Keratinocyte (primary cell): ENCODE measurements at regions not wholly inside any gene's neighbourhood (a gene's known extent, or its start where the extent isn't known, plus 50 kb on each side); places are given as distances from the start of the nearest gene placed in this dataset.

Experiments
- DNase-seq: peaks from one replicate; pipeline ENCODE4 v3.0.0-alpha.2; 2011; ENCODE audit warnings: low read depth, missing footprints, low spot score
- FAIRE-seq: peaks from 2 replicates; lab custom pipeline; 2011; peaks lifted over from hg19 to GRCh38; lab: Jason Lieb, UNC
- H2AFZ ChIP-seq: 2 replicates; pipeline ENCODE4 v1.6.0; 2012; ENCODE audit warnings: low read length, control low read depth, inconsistent platforms; ENCODE audit not compliant: control insufficient read depth
- H3K27ac ChIP-seq: 2 replicates; pipeline ENCODE4 v1.5.1; 2011; ENCODE audit warnings: low read length; ENCODE audit not compliant: control insufficient read depth, insufficient read depth
- H3K27me3 ChIP-seq: 3 replicates; pipeline ENCODE4 v1.6.0; 2011; ENCODE audit warnings: low read length; ENCODE audit not compliant: control insufficient read depth, insufficient read depth; ENCODE audit errors: extremely low read depth
- H3K36me3 ChIP-seq, 2 experiments: 2 replicates in 1 of 2; 3 replicates in 1 of 2; pipeline ENCODE4 v1.5.1; 2011; ENCODE audit warnings: low read length in 2 of 2, mild to moderate bottlenecking in 1 of 2; ENCODE audit not compliant: control insufficient read depth in 2 of 2, insufficient read depth in 2 of 2; ENCODE audit errors: extremely low read depth in 1 of 2
- H3K4me1 ChIP-seq: 3 replicates; pipeline ENCODE4 v1.5.1; 2011; ENCODE audit warnings: low read length; ENCODE audit not compliant: control insufficient read depth, insufficient read depth; ENCODE audit errors: extremely low read depth
- H3K4me2 ChIP-seq: 3 replicates; pipeline ENCODE4 v1.6.0; 2011; ENCODE audit warnings: low read depth, low read length; ENCODE audit not compliant: control insufficient read depth, insufficient read depth; ENCODE audit errors: extremely low read depth
- H3K4me3 ChIP-seq, 3 experiments: fragments of 200-600 bp in 1 of 3; sonication (generic) in 1 of 3; 2 replicates in 2 of 3; 3 replicates in 1 of 3; pipeline ENCODE4 v1.5.1; 2011 to 2016; ENCODE audit warnings: low read length in 3 of 3, mild to moderate bottlenecking in 3 of 3, control low read depth in 2 of 3, inconsistent platforms in 1 of 3, low read depth in 1 of 3, mixed read lengths in 1 of 3, mixed run types in 1 of 3, moderate library complexity in 1 of 3; ENCODE audit not compliant: control insufficient read depth in 2 of 3, insufficient read depth in 2 of 3; ENCODE audit errors: extremely low read depth in 1 of 3
- H3K79me2 ChIP-seq: 2 replicates; pipeline ENCODE4 v1.6.0; 2012; ENCODE audit warnings: low read length; ENCODE audit not compliant: control insufficient read depth, insufficient read depth
- H3K9ac ChIP-seq: 3 replicates; pipeline ENCODE4 v1.6.0; 2011; ENCODE audit warnings: low read length; ENCODE audit not compliant: control insufficient read depth, insufficient read depth; ENCODE audit errors: extremely low read depth
- H3K9me1 ChIP-seq: 3 replicates; pipeline ENCODE4 v1.6.0; 2011; ENCODE audit warnings: low read length; ENCODE audit not compliant: control insufficient read depth, insufficient read depth; ENCODE audit errors: extremely low read depth
- H3K9me3 ChIP-seq: 2 replicates; pipeline ENCODE4 v1.5.1; 2012; ENCODE audit warnings: low read depth, low read length; ENCODE audit not compliant: control insufficient read depth
- H4K20me1 ChIP-seq: 3 replicates; pipeline ENCODE4 v1.6.0; 2011; ENCODE audit warnings: low read length; ENCODE audit not compliant: control insufficient read depth, insufficient read depth; ENCODE audit errors: extremely low read depth
- CTCF ChIP-seq, 3 experiments: IDR thresholded peaks in 1 of 3; conservative IDR thresholded peaks in 1 of 3; optimal IDR thresholded peaks in 1 of 3; 2 replicates in 2 of 3; 3 replicates in 1 of 3; pipeline versions ENCODE3 to v1.5.1; 2011; ENCODE audit warnings: low read length in 3 of 3, mild to moderate bottlenecking in 3 of 3, moderate library complexity in 2 of 3, control low read depth in 1 of 3, inconsistent platforms in 1 of 3; ENCODE audit not compliant: insufficient read depth in 2 of 3; ENCODE audit errors: extremely low read depth in 1 of 3
- EZH2 ChIP-seq: IDR thresholded peaks from one replicate; pipeline ENCODE4 v1.6.1; 2012; ENCODE audit warnings: inconsistent platforms, mild to moderate bottlenecking, low read length, moderate library complexity
- dilution Hi-C: fragments of 300-500 bp; cut with MboI; formaldehyde crosslinking; loops from one replicate; pipeline ENCODE4 v1.7.0; 2020; ENCODE audit warnings: low sequenced_read_pairs; ENCODE audit not compliant: extremely low pct_ligation_motif_present

- Histone ChIP-seq H3K79me2 (no peaks in the 10 kb centered on the region), H3K9ac (no peak overlapping the region), H3K9me1 (no peaks in the 10 kb centered on the region), H3K27ac (no peak overlapping the region), H3K4me2 (no peak overlapping the region), H3K9me3 (no peaks in the 10 kb centered on the region), H3K27me3 (no peaks in the 10 kb centered on the region), H3K4me1 (no peaks in the 10 kb centered on the region), H3K4me3 (no peak overlapping the region), H2AFZ (no peak overlapping the region), H3K36me3 (no peaks in the 10 kb centered on the region), H4K20me1 (no peaks in the 10 kb centered on the region)
- FAIRE-seq (no peak), DNase-seq (no peak)
- dilution Hi-C loops = no loop called here
- no peak for TF ChIP-seq EZH2
- no peak for TF ChIP-seq CTCF (optimal IDR thresholded peaks at IDR 0.05 in 1 of 3, IDR thresholded peaks at IDR 0.05 in 1 of 3, conservative IDR thresholded peaks at IDR 0.05 in 1 of 3; ENCODE audit: extremely low read depth in 1 of 3, insufficient read depth in 2 of 3, low read length in 3 of 3)
These were observed 111.5 kb upstream of the APP start for GRCh38 chr21:26282058-26282457.

- H3K36me3 ChIP-seq = no peaks in the 10 kb centered on the region
- no peak for FAIRE-seq
- dilution Hi-C loops = no loop called here
These were observed 110.9 kb upstream of the APP start for GRCh38 chr21:26281506-26281905.

More at GRCh38 chr21:26281506-26281905, 110.9 kb upstream of the APP start:
- Histone ChIP-seq H3K9me3 (no peaks in the 10 kb centered on the region), H3K79me2 (no peaks in the 10 kb centered on the region), H3K4me2 (no peak overlapping the region), H2AFZ (no peak overlapping the region), H4K20me1 (no peaks in the 10 kb centered on the region), H3K4me3 (no peak overlapping the region), H3K27me3 (no peaks in the 10 kb centered on the region), H3K9me1 (no peaks in the 10 kb centered on the region), H3K9ac (no peak overlapping the region), H3K27ac (no peak overlapping the region), H3K4me1 (no peaks in the 10 kb centered on the region)
- TF ChIP-seq CTCF (optimal IDR thresholded peaks at IDR 0.05 in 1 of 3, IDR thresholded peaks at IDR 0.05 in 1 of 3, conservative IDR thresholded peaks at IDR 0.05 in 1 of 3; ENCODE audit: extremely low read depth in 1 of 3, insufficient read depth in 2 of 3, low read length in 3 of 3) (no peak), EZH2 (no peak)
- DNase-seq = no peak
